D721Med (cell line): ENCODE measurements at regions not wholly inside any gene's neighbourhood (a gene's known extent, or its start where the extent isn't known, plus 50 kb on each side); places are given as distances from the start of the nearest gene placed in this dataset.

Experiments
- DNase-seq: peaks from one replicate; pipeline ENCODE4 v3.0.0; 2011; ENCODE audit warnings: low spot score; ENCODE audit not compliant: insufficient read length
- FAIRE-seq: peaks from 2 replicates; lab custom pipeline; 2011; peaks lifted over from hg19 to GRCh38; lab: Jason Lieb, UNC
- CTCF ChIP-seq: IDR thresholded peaks from 2 replicates; pipeline ENCODE4 v1.5.1; 2012; ENCODE audit warnings: mild to moderate bottlenecking, control low read depth; ENCODE audit not compliant: insufficient read depth; ENCODE audit errors: missing control alignments

- FAIRE-seq, result no peak
- no peak for TF ChIP-seq CTCF
These were observed 202.5 kb upstream of the TNRC6C start for GRCh38 chr17:77756028-77756427.

GRCh38 chr17:77756846-77757560 lies 201.5 kb upstream of the TNRC6C start:
- DNase-seq, result no peak
- no peak for TF ChIP-seq CTCF
- no peak for FAIRE-seq

More at GRCh38 chr17:77756028-77756427, 202.5 kb upstream of the TNRC6C start:
- DNase-seq, result no peak

GRCh38 chr17:77757561-77757898 lies 201.0 kb upstream of the TNRC6C start:
- DNase-seq (no peak), FAIRE-seq (no peak)
- TF ChIP-seq CTCF, result no peak

GRCh38 chr17:77763023-77763422 lies 195.5 kb upstream of the TNRC6C start:
- DNase-seq, result no peak
- TF ChIP-seq CTCF, result no peak
- FAIRE-seq, result no peak

- no peak for TF ChIP-seq CTCF
- FAIRE-seq (no peak), DNase-seq (no peak)
These were observed 194.9 kb upstream of the TNRC6C start for GRCh38 chr17:77763575-77763974.

- no peak for TF ChIP-seq CTCF
- no peak for DNase-seq
- FAIRE-seq, result no peak
These were observed 193.2 kb upstream of the TNRC6C start for GRCh38 chr17:77765292-77765691.

GRCh38 chr17:77767148-77767547 lies 191.4 kb upstream of the TNRC6C start:
- DNase-seq, result no peak
- FAIRE-seq, result no peak
- TF ChIP-seq CTCF, result no peak
